Peyer's patch (tissue), 4 donors: ENCODE measurements at regions not wholly inside any gene's neighbourhood (a gene's known extent, or its start where the extent isn't known, plus 50 kb on each side); places are given as distances from the start of the nearest gene placed in this dataset.

ENCODE experiments used
- DNase-seq, 3 donors: peaks; one replicate each; pipeline ENCODE4 v3.0.0-alpha.2; 2017 to 2019
- H3K27ac ChIP-seq, 4 donors: fragments of 200-600 bp; sonication (generic); one replicate each; pipeline ENCODE4 v1.5.1; 2016 to 2019
- H3K27me3 ChIP-seq, 2 donors: fragments of 200-600 bp; sonication (generic); one replicate each; pipeline ENCODE4 v1.5.1; 2019
- H3K36me3 ChIP-seq, 3 donors: fragments of 200-600 bp; sonication (generic); one replicate each; pipeline ENCODE4 v1.5.1; 2016 to 2019
- H3K4me1 ChIP-seq, 4 donors: fragments of 200-600 bp; sonication (generic); one replicate each; pipeline ENCODE4 v1.5.1; 2016 to 2019
- H3K4me3 ChIP-seq, 4 donors: fragments of 200-600 bp; sonication (generic); 1 replicate in 3 of 4; 2 replicates in 1 of 4; pipeline ENCODE4 v1.5.1; 2016 to 2019; ENCODE audit warnings: mild to moderate bottlenecking in 1 of 4
- H3K9me3 ChIP-seq, 4 donors: fragments of 200-600 bp; sonication (generic); one replicate each; pipeline ENCODE4 v1.5.1; 2016 to 2019; ENCODE audit warnings: mild to moderate bottlenecking in 1 of 4
- POLR2A ChIP-seq, 2 donors: fragments of 450-650 bp; IDR thresholded peaks; one replicate each; pipeline ENCODE4 v1.5.1; 2017; ENCODE audit warnings: antibody characterized with exemption in 2 of 2, mild to moderate bottlenecking in 2 of 2, moderate library complexity in 2 of 2
- TF ChIP-seq, protein P1 (sequence below), 6 experiments: fragments of 450-650 bp in 4 of 6; fragments of 200-600 bp in 2 of 6; sonication (generic) in 1 of 6; IDR thresholded peaks; one replicate each; pipeline ENCODE4 v1.5.1; 2017 to 2019; ENCODE audit warnings: antibody characterized with exemption in 6 of 6, mild to moderate bottlenecking in 3 of 6, moderate library complexity in 1 of 6

DNA sequence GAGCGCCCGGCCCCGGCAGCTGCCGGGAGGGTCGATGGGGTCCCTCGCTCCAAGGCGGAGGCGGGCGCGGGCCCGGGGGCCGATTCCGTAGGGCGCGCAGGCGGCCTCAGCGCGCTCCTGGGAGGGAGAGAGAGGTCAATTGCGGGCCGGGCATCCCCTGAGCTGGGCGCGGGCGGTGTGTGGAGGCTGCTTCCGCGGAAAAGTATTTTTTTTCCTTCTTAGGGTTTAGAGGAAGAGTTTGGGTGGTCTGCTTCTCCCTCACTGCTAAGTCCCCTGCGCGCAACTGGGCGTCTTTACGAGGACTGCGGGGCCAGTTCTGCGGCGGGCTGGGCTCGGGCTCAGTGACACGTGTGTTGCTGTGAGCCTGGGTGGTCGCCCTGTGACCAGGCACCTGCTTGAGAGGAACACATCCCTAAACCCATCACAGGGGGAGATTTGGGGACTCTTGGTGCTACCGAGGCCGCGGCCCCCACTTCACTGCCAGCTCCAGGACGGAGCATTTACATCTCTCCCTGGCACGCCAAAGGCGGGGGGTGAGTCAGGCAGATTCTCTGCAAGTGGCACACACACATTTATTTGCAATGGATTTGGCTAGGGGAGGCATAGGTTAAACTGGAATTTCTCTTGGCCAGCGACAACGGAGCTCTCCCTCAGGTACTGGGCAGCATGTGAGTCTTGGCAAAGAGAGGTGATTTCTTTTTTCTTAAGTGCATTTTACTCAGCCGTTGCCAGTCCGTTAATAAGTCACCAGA is 151.2 kb upstream of the SLC4A4 start:
- Histone ChIP-seq H3K36me3 (no peaks in the 10 kb centered on the region), H3K9me3 (no peaks in the 10 kb centered on the region), H3K27ac (peak overlapping the region in 3 of 4 donors; percentile 65 to 86 (median 84)), H3K27me3 (no peaks in the 10 kb centered on the region), H3K4me1 (peaks cover 0 to 14% (median 2%) of the 10 kb centered on the region in 4 donors), H3K4me3 (peak overlapping the region; percentile 52 to 91 (median 76))
- TF ChIP-seq, protein P1, sequence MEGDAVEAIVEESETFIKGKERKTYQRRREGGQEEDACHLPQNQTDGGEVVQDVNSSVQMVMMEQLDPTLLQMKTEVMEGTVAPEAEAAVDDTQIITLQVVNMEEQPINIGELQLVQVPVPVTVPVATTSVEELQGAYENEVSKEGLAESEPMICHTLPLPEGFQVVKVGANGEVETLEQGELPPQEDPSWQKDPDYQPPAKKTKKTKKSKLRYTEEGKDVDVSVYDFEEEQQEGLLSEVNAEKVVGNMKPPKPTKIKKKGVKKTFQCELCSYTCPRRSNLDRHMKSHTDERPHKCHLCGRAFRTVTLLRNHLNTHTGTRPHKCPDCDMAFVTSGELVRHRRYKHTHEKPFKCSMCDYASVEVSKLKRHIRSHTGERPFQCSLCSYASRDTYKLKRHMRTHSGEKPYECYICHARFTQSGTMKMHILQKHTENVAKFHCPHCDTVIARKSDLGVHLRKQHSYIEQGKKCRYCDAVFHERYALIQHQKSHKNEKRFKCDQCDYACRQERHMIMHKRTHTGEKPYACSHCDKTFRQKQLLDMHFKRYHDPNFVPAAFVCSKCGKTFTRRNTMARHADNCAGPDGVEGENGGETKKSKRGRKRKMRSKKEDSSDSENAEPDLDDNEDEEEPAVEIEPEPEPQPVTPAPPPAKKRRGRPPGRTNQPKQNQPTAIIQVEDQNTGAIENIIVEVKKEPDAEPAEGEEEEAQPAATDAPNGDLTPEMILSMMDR (IDR thresholded peaks at IDR 0.05) = no peak
- TF ChIP-seq POLR2A (IDR thresholded peaks at IDR 0.05) = peak; percentile 29 to 59
- DNase-seq = peak in 2 of 3 donors; percentile 52 to 67

DNA sequence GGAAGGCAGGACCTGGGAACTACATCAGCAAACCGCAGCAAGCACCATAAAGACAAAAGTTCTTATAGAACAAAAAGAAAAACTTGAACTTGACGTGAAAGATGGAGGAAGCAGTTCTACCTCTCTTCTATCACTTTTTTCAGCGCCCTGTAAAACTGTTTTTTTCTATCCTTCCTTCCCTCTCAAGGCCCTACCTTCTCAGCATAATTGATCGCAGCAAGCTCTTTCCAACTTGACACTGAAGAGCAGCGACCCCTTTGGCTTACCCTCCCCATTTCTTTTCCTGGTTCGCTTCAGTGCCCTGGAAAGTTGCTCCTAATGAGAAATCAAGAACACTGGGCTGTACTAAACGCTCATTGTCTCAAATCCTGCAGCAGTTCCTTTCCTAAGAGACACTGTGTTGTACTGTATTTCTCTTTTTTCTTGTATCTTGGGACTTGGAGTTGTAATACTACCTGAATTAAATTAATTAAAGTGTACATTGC is 150.6 kb upstream of the SLC4A4 start:
- no peak for DNase-seq
- peaks cover 0 to 14% (median 2%) of the 10 kb centered on the region in 4 donors for H3K4me1 ChIP-seq
- H3K4me3 ChIP-seq = peak overlapping the region in 3 of 4 donors; percentile 52 to 91 (median 91)
- no peaks in the 10 kb centered on the region for H3K36me3 ChIP-seq
- TF ChIP-seq POLR2A (IDR thresholded peaks at IDR 0.05) = no peak
- TF ChIP-seq, protein P1 (IDR thresholded peaks at IDR 0.05) = no peak
- no peaks in the 10 kb centered on the region for H3K27me3 ChIP-seq
- no peaks in the 10 kb centered on the region for H3K9me3 ChIP-seq
- H3K27ac ChIP-seq = peak overlapping the region in 3 of 4 donors; percentile 65 to 86 (median 84)

DNA sequence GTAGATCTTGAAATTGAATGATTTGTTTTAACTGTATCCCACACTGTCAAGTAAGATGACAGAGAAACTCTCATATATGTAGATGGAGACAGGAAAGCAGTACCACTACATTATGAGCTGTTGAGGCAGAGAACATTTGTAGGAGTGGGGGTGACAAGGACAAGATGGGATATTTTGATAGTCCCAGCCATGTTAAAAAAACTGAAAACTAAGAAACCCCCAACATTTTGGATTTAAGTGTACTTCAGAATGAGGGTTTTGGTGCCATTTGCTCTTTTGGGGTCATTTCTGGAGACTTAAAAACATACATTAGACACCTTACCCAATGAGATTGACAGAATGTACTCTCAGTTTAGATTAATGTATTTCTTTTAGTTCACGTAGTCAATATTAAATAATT is 149.9 kb upstream of the SLC4A4 start:
- Histone ChIP-seq H3K4me1 (peaks cover 0 to 14% (median 2%) of the 10 kb centered on the region in 4 donors), H3K9me3 (no peaks in the 10 kb centered on the region), H3K27me3 (no peaks in the 10 kb centered on the region), H3K4me3 (peak overlapping the region in 2 of 4 donors; percentile 91), H3K36me3 (no peaks in the 10 kb centered on the region), H3K27ac (peak overlapping the region in 1 of 4 donors; percentile 84)
- no peak for DNase-seq
- TF ChIP-seq, protein P1 (IDR thresholded peaks at IDR 0.05) = no peak
- TF ChIP-seq POLR2A (IDR thresholded peaks at IDR 0.05) = no peak

DNA sequence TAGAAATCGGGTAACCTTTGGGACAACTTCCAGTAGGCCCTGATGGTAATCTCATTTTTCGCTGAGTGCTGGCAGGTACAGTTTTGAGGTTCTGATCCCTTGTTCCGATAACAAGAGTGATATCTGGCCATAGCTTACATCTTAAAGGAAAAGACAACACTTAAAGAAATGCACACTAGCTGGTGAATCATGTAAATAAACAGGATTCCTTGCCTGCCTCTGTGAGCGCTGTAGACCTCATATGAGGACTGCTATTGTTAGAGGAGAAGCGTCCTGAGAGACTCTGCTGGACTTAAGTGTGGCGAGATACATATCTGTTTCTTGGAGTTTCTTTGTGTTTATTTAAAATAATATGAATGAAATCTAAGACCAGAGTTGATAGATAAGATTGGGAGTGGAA is 149.3 kb upstream of the SLC4A4 start:
- peaks cover 0 to 14% (median 2%) of the 10 kb centered on the region in 4 donors for H3K4me1 ChIP-seq
- H3K27ac ChIP-seq = peak overlapping the region in 1 of 4 donors; percentile 84
- no peak for DNase-seq
- no peaks in the 10 kb centered on the region for H3K36me3 ChIP-seq
- H3K27me3 ChIP-seq = no peaks in the 10 kb centered on the region
- H3K4me3 ChIP-seq = peak overlapping the region in 1 of 4 donors; percentile 91
- TF ChIP-seq, protein P1 (IDR thresholded peaks at IDR 0.05) = peak in 2 of 6 experiments; percentile 22 to 32
- no peak for TF ChIP-seq POLR2A (IDR thresholded peaks at IDR 0.05)
- no peaks in the 10 kb centered on the region for H3K9me3 ChIP-seq

DNA sequence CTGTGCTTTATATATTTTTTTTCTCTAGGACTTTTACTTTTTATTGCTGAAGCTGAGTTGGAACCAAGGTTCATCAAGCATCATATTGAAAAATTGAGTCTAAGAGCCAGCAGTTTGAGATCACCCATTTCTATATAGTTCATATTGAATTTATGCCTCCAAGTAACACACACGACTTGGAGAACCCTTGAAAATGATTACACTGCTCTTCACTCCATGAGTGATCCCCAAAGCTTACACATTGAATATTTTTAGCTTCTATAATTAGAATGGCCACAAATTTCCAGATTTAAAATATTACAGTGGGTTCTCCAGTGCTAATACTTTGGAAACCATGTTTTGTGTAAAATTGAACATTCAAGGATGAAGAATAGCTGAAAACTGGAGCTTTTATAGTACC is 144.4 kb upstream of the SLC4A4 start:
- DNase-seq = no peak
- Histone ChIP-seq H3K36me3 (no peaks in the 10 kb centered on the region), H3K4me3 (no peak overlapping the region), H3K27ac (no peak overlapping the region), H3K4me1 (peaks cover 0 to 3% (median 0%) of the 10 kb centered on the region in 4 donors), H3K27me3 (no peaks in the 10 kb centered on the region), H3K9me3 (no peaks in the 10 kb centered on the region)
- TF ChIP-seq, protein P1 (IDR thresholded peaks at IDR 0.05) = no peak
- TF ChIP-seq POLR2A (IDR thresholded peaks at IDR 0.05) = no peak
